GM12878 (cell line): ENCODE measurements at regions not wholly inside any gene's neighbourhood (a gene's known extent, or its start where the extent isn't known, plus 50 kb on each side); places are given as distances from the start of the nearest gene placed in this dataset.

Source experiments
- BACH1 ChIP-seq: fragments of 450-650 bp; IDR thresholded peaks from 2 replicates; pipeline ENCODE4 v1.6.1; 2017; ENCODE audit warnings: mild to moderate bottlenecking, borderline replicate concordance
- EGR1 ChIP-seq, 2 experiments: IDR thresholded peaks; 1 replicate in 1 of 2; 2 replicates in 1 of 2; pipeline ENCODE4 v1.6.1; 2011 to 2012; ENCODE audit warnings: low read depth in 2 of 2, low read length in 2 of 2, borderline replicate concordance in 1 of 2, mild to moderate bottlenecking in 1 of 2, moderate library complexity in 1 of 2
- GABPA ChIP-seq: IDR thresholded peaks from 2 replicates; pipeline ENCODE4 v1.6.1; 2014; ENCODE audit warnings: antibody characterized with exemption, low read depth, mild to moderate bottlenecking, inconsistent platforms
- NFXL1 ChIP-seq: fragments of 450-650 bp; IDR thresholded peaks from 2 replicates; pipeline ENCODE4 v1.6.1; 2017; ENCODE audit warnings: antibody characterized with exemption, mild to moderate bottlenecking, borderline replicate concordance
- NFYB ChIP-seq: IDR thresholded peaks from 2 replicates; pipeline ENCODE4 v1.6.1; 2011; ENCODE audit warnings: low read depth, mild to moderate bottlenecking, low read length, improper control_type of control experiment, moderate library complexity; ENCODE audit not compliant: insufficient read depth
- POLR2A ChIP-seq: IDR thresholded peaks from 2 replicates; pipeline ENCODE4 v1.6.1; 2011; ENCODE audit warnings: low read depth, mild to moderate bottlenecking, low read length
- SMC3 ChIP-seq: IDR thresholded peaks from 2 replicates; pipeline ENCODE4 v1.6.1; 2011; ENCODE audit warnings: low read length, improper control_type of control experiment, borderline replicate concordance
- ZNF207 ChIP-seq: fragments of 450-650 bp; IDR thresholded peaks from 2 replicates; pipeline ENCODE4 v1.6.1; 2014; ENCODE audit warnings: antibody characterized with exemption, mild to moderate bottlenecking, borderline replicate concordance
- TF ChIP-seq, protein P1 (sequence below), 3 experiments: IDR thresholded peaks in 2 of 3; conservative IDR thresholded peaks in 1 of 3; 2 replicates each; pipeline ENCODE4 v1.5.1; 2011; ENCODE audit warnings: low read depth in 3 of 3, low read length in 3 of 3, mild to moderate bottlenecking in 3 of 3, control low read depth in 2 of 3, moderate library complexity in 2 of 3, inconsistent platforms in 1 of 3, mixed read lengths in 1 of 3; ENCODE audit not compliant: control insufficient read depth in 2 of 3, insufficient read depth in 1 of 3; ENCODE audit errors: extremely low read depth in 1 of 3
- TF ChIP-seq, protein P2 (sequence below): IDR thresholded peaks from 2 replicates; pipeline ENCODE4 v1.6.1; 2012; ENCODE audit warnings: low read depth, low read length, improper control_type of control experiment

DNA sequence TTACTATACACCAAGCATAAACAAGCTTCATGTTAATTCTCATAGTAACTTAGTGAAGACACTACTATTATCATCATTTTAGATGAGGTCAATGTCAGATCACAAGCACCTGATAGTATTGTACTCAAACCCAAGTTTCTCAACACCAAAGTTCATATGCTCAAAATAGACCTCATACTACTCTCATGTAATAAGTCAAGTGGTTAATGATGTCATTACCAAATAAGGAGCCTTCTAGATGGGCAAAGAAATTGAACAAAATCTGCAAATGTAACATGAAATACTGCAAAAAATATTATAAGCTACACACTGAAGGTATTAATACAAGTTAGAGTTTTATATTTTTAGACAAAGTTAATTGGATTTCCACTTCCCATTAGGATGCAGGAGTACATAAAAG is 144.0 kb upstream of the CHRM3 start:
- TF ChIP-seq GABPA (no peak), SMC3 (no peak), BACH1 (no peak), NFXL1 (no peak), NFYB (no peak), EGR1 (IDR thresholded peaks at IDR 0.05; ENCODE audit: borderline replicate concordance in 1 of 2, low read depth in 2 of 2, low read length in 2 of 2) (no peak), ZNF207 (no peak), POLR2A (no peak)
- TF ChIP-seq, protein P1, sequence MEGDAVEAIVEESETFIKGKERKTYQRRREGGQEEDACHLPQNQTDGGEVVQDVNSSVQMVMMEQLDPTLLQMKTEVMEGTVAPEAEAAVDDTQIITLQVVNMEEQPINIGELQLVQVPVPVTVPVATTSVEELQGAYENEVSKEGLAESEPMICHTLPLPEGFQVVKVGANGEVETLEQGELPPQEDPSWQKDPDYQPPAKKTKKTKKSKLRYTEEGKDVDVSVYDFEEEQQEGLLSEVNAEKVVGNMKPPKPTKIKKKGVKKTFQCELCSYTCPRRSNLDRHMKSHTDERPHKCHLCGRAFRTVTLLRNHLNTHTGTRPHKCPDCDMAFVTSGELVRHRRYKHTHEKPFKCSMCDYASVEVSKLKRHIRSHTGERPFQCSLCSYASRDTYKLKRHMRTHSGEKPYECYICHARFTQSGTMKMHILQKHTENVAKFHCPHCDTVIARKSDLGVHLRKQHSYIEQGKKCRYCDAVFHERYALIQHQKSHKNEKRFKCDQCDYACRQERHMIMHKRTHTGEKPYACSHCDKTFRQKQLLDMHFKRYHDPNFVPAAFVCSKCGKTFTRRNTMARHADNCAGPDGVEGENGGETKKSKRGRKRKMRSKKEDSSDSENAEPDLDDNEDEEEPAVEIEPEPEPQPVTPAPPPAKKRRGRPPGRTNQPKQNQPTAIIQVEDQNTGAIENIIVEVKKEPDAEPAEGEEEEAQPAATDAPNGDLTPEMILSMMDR (IDR thresholded peaks at IDR 0.05 in 2 of 3, conservative IDR thresholded peaks at IDR 0.05 in 1 of 3; ENCODE audit: control insufficient read depth in 2 of 3, extremely low read depth in 1 of 3, insufficient read depth in 1 of 3, low read depth in 3 of 3, low read length in 3 of 3) = no peak
- TF ChIP-seq, protein P2, sequence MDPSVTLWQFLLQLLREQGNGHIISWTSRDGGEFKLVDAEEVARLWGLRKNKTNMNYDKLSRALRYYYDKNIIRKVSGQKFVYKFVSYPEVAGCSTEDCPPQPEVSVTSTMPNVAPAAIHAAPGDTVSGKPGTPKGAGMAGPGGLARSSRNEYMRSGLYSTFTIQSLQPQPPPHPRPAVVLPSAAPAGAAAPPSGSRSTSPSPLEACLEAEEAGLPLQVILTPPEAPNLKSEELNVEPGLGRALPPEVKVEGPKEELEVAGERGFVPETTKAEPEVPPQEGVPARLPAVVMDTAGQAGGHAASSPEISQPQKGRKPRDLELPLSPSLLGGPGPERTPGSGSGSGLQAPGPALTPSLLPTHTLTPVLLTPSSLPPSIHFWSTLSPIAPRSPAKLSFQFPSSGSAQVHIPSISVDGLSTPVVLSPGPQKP = no peak
